BLaER1 treated with 17β-estradiol and CSF1 and Interleukin-3, amounts not matched to agents 10 nM and 100 nM (cell line): ENCODE measurements at regions not wholly inside any gene's neighbourhood (a gene's known extent, or its start where the extent isn't known, plus 50 kb on each side); places are given as distances from the start of the nearest gene placed in this dataset.

Source experiments
- H3K27ac ChIP-seq, 11 experiments: shearing (Covaris generic); formaldehyde crosslinking; 2 replicates each; pipeline ENCODE4 v1.8.1; 2022
- H3K27me3 ChIP-seq, 11 experiments: shearing (Covaris generic); formaldehyde crosslinking; 2 replicates each; pipeline ENCODE4 v1.8.1; 2022
- H3K36me3 ChIP-seq, 11 experiments: shearing (Covaris generic); formaldehyde crosslinking; 2 replicates each; pipeline ENCODE4 v1.8.1; 2022
- H3K4me1 ChIP-seq, 10 experiments: shearing (Covaris generic); formaldehyde crosslinking; 2 replicates each; pipeline ENCODE4 v1.8.1; 2022
- H3K4me2 ChIP-seq, 11 experiments: shearing (Covaris generic); formaldehyde crosslinking; 2 replicates each; pipeline ENCODE4 v1.8.1; 2022
- H3K4me3 ChIP-seq, 10 experiments: shearing (Covaris generic); formaldehyde crosslinking; 2 replicates each; pipeline ENCODE4 v1.8.1; 2022
- H3K9ac ChIP-seq, 11 experiments: shearing (Covaris generic); formaldehyde crosslinking; 2 replicates each; pipeline ENCODE4 v1.8.1; 2022
- H3K9me3 ChIP-seq, 11 experiments: shearing (Covaris generic); formaldehyde crosslinking; replicated peaks in 1 of 11; 2 replicates each; pipeline ENCODE4 v1.8.1; 2022
- H4K20me1 ChIP-seq, 11 experiments: shearing (Covaris generic); formaldehyde crosslinking; 2 replicates each; pipeline ENCODE4 v1.8.1; 2022
- Cebpa-rat ChIP-seq, 11 experiments: shearing (Covaris generic); IDR thresholded peaks; 2 replicates each; pipeline ENCODE4 v1.8.1; 2022

- no peaks in the 10 kb centered on the region for H3K9me3 ChIP-seq
- no peak overlapping the region for H3K4me2 ChIP-seq
- TF ChIP-seq Cebpa-rat (IDR thresholded peaks at IDR 0.05) = no peak
- no peaks in the 10 kb centered on the region for H3K36me3 ChIP-seq
- peaks cover 0 to 85% (median 0%) of the 10 kb centered on the region in 11 experiments; a peak in 6 of 22 replicates for H3K27me3 ChIP-seq
- no peak overlapping the region for H3K4me3 ChIP-seq
- no peak overlapping the region for H3K9ac ChIP-seq
- no peak overlapping the region for H3K27ac ChIP-seq
- no peaks in the 10 kb centered on the region for H4K20me1 ChIP-seq
- peaks cover 0 to 5% (median 0%) of the 10 kb centered on the region in 10 experiments; a peak in 3 of 20 replicates for H3K4me1 ChIP-seq
Measured at GRCh38 chr13:83496501-83496900, 385.8 kb downstream of the SLITRK1 start.

GRCh38 chr13:83485101-83485500, 397.2 kb downstream of the SLITRK1 start:
- H3K36me3 ChIP-seq = no peaks in the 10 kb centered on the region
- H3K27ac ChIP-seq = no peak overlapping the region
- no peaks in the 10 kb centered on the region for H3K4me1 ChIP-seq
- peaks cover 0 to 46% (median 0%) of the 10 kb centered on the region in 11 experiments; a peak in 5 of 22 replicates for H3K27me3 ChIP-seq
- H3K9ac ChIP-seq = no peak overlapping the region
- H3K4me3 ChIP-seq = no peak overlapping the region
- H4K20me1 ChIP-seq = no peaks in the 10 kb centered on the region
- no peak for TF ChIP-seq Cebpa-rat (IDR thresholded peaks at IDR 0.05)
- H3K4me2 ChIP-seq = no peak overlapping the region
- no peaks in the 10 kb centered on the region for H3K9me3 ChIP-seq

- Histone ChIP-seq H3K9me3 (peaks cover 0 to 8% (median 0%) of the 10 kb centered on the region in 11 experiments; a peak in 2 of 22 replicates), H3K4me1 (no peaks in the 10 kb centered on the region), H3K27ac (no peak overlapping the region), H3K9ac (no peak overlapping the region), H3K4me3 (no peak overlapping the region), H3K27me3 (peaks cover 0 to 9% (median 0%) of the 10 kb centered on the region in 11 experiments; a peak in 1 of 22 replicates), H3K36me3 (no peaks in the 10 kb centered on the region), H3K4me2 (no peak overlapping the region), H4K20me1 (no peaks in the 10 kb centered on the region)
- no peak for TF ChIP-seq Cebpa-rat (IDR thresholded peaks at IDR 0.05)
Measured at GRCh38 chr13:83471011-83471410, 411.3 kb downstream of the SLITRK1 start.

- no peak for TF ChIP-seq Cebpa-rat (IDR thresholded peaks at IDR 0.05)
Measured at GRCh38 chr13:83470133-83470797, 412.0 kb downstream of the SLITRK1 start.

GRCh38 chr13:83453723-83454122, 428.6 kb downstream of the SLITRK1 start:
- Histone ChIP-seq H3K27me3 (no peaks in the 10 kb centered on the region), H3K9ac (no peak overlapping the region), H3K4me3 (no peak overlapping the region), H3K36me3 (no peaks in the 10 kb centered on the region), H3K4me1 (no peaks in the 10 kb centered on the region), H3K9me3 (peaks cover 18 to 23% (median 20%) of the 10 kb centered on the region in 11 experiments; a peak in 21 of 22 replicates), H3K4me2 (no peak overlapping the region), H4K20me1 (no peaks in the 10 kb centered on the region), H3K27ac (no peak overlapping the region)
- no peak for TF ChIP-seq Cebpa-rat (IDR thresholded peaks at IDR 0.05)

More at GRCh38 chr13:83470133-83470797, 412.0 kb downstream of the SLITRK1 start:
- Histone ChIP-seq H3K4me2 (no peak overlapping the region), H4K20me1 (no peaks in the 10 kb centered on the region), H3K4me1 (no peaks in the 10 kb centered on the region), H3K27me3 (peaks cover 0 to 9% (median 0%) of the 10 kb centered on the region in 11 experiments; a peak in 1 of 22 replicates), H3K9me3 (peaks cover 0 to 10% (median 0%) of the 10 kb centered on the region in 11 experiments; a peak in 2 of 22 replicates), H3K27ac (no peak overlapping the region), H3K9ac (no peak overlapping the region), H3K4me3 (no peak overlapping the region), H3K36me3 (no peaks in the 10 kb centered on the region)

GRCh38 chr13:83453300-83453699, 429.0 kb downstream of the SLITRK1 start:
- no peaks in the 10 kb centered on the region for H3K27me3 ChIP-seq
- peaks cover 18 to 23% (median 20%) of the 10 kb centered on the region in 11 experiments; a peak in 21 of 22 replicates for H3K9me3 ChIP-seq
- no peaks in the 10 kb centered on the region for H4K20me1 ChIP-seq
- no peak overlapping the region for H3K4me2 ChIP-seq
- H3K36me3 ChIP-seq = no peaks in the 10 kb centered on the region
- no peaks in the 10 kb centered on the region for H3K4me1 ChIP-seq
- H3K27ac ChIP-seq = no peak overlapping the region
- H3K4me3 ChIP-seq = no peak overlapping the region
- no peak for TF ChIP-seq Cebpa-rat (IDR thresholded peaks at IDR 0.05)
- no peak overlapping the region for H3K9ac ChIP-seq

GRCh38 chr13:83452292-83452950, 429.9 kb downstream of the SLITRK1 start:
- no peak overlapping the region for H3K4me2 ChIP-seq
- H3K36me3 ChIP-seq = no peaks in the 10 kb centered on the region
- H3K9ac ChIP-seq = no peak overlapping the region
- TF ChIP-seq Cebpa-rat (IDR thresholded peaks at IDR 0.05) = no peak
- no peaks in the 10 kb centered on the region for H3K27me3 ChIP-seq
- no peaks in the 10 kb centered on the region for H4K20me1 ChIP-seq
- H3K9me3 ChIP-seq = peaks cover 18 to 23% (median 20%) of the 10 kb centered on the region in 11 experiments; a peak in 21 of 22 replicates
- H3K4me1 ChIP-seq = no peaks in the 10 kb centered on the region
- H3K4me3 ChIP-seq = no peak overlapping the region
- H3K27ac ChIP-seq = no peak overlapping the region

GRCh38 chr13:83450591-83450990, 431.7 kb downstream of the SLITRK1 start:
- no peak overlapping the region for H3K9ac ChIP-seq
- peaks cover 19 to 26% (median 22%) of the 10 kb centered on the region in 11 experiments; a peak in 21 of 22 replicates for H3K9me3 ChIP-seq
- no peaks in the 10 kb centered on the region for H3K27me3 ChIP-seq
- H3K27ac ChIP-seq = no peak overlapping the region
- H3K4me1 ChIP-seq = no peaks in the 10 kb centered on the region
- no peaks in the 10 kb centered on the region for H3K36me3 ChIP-seq
- no peak for TF ChIP-seq Cebpa-rat (IDR thresholded peaks at IDR 0.05)
- H3K4me3 ChIP-seq = no peak overlapping the region
- no peak overlapping the region for H3K4me2 ChIP-seq
- no peaks in the 10 kb centered on the region for H4K20me1 ChIP-seq

GRCh38 chr13:83449668-83450395, 432.4 kb downstream of the SLITRK1 start:
- no peak overlapping the region for H3K27ac ChIP-seq
- H3K9ac ChIP-seq = no peak overlapping the region
- H3K27me3 ChIP-seq = no peaks in the 10 kb centered on the region
- H3K36me3 ChIP-seq = no peaks in the 10 kb centered on the region
- H4K20me1 ChIP-seq = no peaks in the 10 kb centered on the region
- no peaks in the 10 kb centered on the region for H3K4me1 ChIP-seq
- H3K4me2 ChIP-seq = no peak overlapping the region
- no peak overlapping the region for H3K4me3 ChIP-seq
- TF ChIP-seq Cebpa-rat (IDR thresholded peaks at IDR 0.05) = no peak
- H3K9me3 ChIP-seq = peaks cover 19 to 27% (median 22%) of the 10 kb centered on the region in 11 experiments; a peak in 21 of 22 replicates
